Calu3 (cell line): ENCODE measurements at regions not wholly inside any gene's neighbourhood (a gene's known extent, or its start where the extent isn't known, plus 50 kb on each side); places are given as distances from the start of the nearest gene placed in this dataset.

Source experiments
- BruUV-seq: library from RNA; stranded (reverse); fragments of 400-500 nt; replicated peaks from 2 replicates; lab custom pipeline; 2021; lab: Mats Ljungman, UMichigan
- CTCF ChIA-PET: fragments of 300-600 bp; sonication (Branson Sonifier 250); formaldehyde crosslinking; loops from one replicate; lab custom pipeline; 2022; ENCODE audit warnings: antibody characterized with exemption; lab: Charles Lee
- DNase-seq: peaks from one replicate; pipeline ENCODE4 v3.0.0; 2022
- H3K27ac Mint-ChIP-seq: one replicate; pipeline ENCODE4 v1.8.0; 2022; ENCODE audit warnings: mixed read lengths; ENCODE audit not compliant: unreplicated experiment
- H3K27me3 Mint-ChIP-seq: one replicate; pipeline ENCODE4 v1.8.0; 2022; ENCODE audit warnings: mixed read lengths; ENCODE audit not compliant: unreplicated experiment
- H3K36me3 Mint-ChIP-seq: one replicate; pipeline ENCODE4 v1.8.0; 2022; ENCODE audit warnings: mild to moderate bottlenecking, moderate library complexity, mixed read lengths; ENCODE audit not compliant: insufficient read depth, unreplicated experiment
- H3K4me1 Mint-ChIP-seq: one replicate; pipeline ENCODE4 v1.8.0; 2022; ENCODE audit warnings: mild to moderate bottlenecking, low read depth, mixed read lengths; ENCODE audit not compliant: unreplicated experiment
- H3K4me3 Mint-ChIP-seq: one replicate; pipeline ENCODE4 v1.8.0; 2022; ENCODE audit warnings: mild to moderate bottlenecking, low read depth, moderate library complexity, mixed read lengths; ENCODE audit not compliant: unreplicated experiment
- H3K9me3 Mint-ChIP-seq: one replicate; pipeline ENCODE4 v1.8.0; 2022; ENCODE audit warnings: low read depth, mixed read lengths; ENCODE audit not compliant: unreplicated experiment
- CTCF ChIP-seq: fragments of 200-600 bp; IDR thresholded peaks from one replicate; pipeline ENCODE4 v1.8.0; 2022; ENCODE audit warnings: antibody characterized with exemption; ENCODE audit not compliant: unreplicated experiment
- intact Hi-C: fragments of 100-400 bp; cut with micrococcal nuclease; formaldehyde crosslinking; loops from one replicate; pipeline ENCODE4 v1.10.0; 2022; ENCODE audit not compliant: unreplicated experiment

GRCh38 chr7:3153118-3153517, 109.5 kb upstream of the CARD11 start:
- no peak overlapping the region for H3K4me3 Mint-ChIP-seq
- intact Hi-C loops, result no loop called here
- CTCF ChIA-PET, result interaction anchor here (0.7 kb wide), 1 partner anchor 68 kb away, joined by 3 read pairs; no protein-coding TSS in a partner anchor
- no peak overlapping the region for H3K27ac Mint-ChIP-seq
- BruUV-seq, result no TSS peak
- no peak for TF ChIP-seq CTCF
- H3K4me1 Mint-ChIP-seq, result peaks cover 10% of the 10 kb centered on the region
- H3K9me3 Mint-ChIP-seq, result no peaks in the 10 kb centered on the region
- H3K27me3 Mint-ChIP-seq, result no peaks in the 10 kb centered on the region
- DNase-seq, result no peak
- no peaks in the 10 kb centered on the region for H3K36me3 Mint-ChIP-seq

GRCh38 chr7:3154317-3154716, 110.7 kb upstream of the CARD11 start:
- no peak overlapping the region for H3K27ac Mint-ChIP-seq
- TF ChIP-seq CTCF, result no peak
- H3K9me3 Mint-ChIP-seq, result no peaks in the 10 kb centered on the region
- no peak for DNase-seq
- intact Hi-C loops, result loop anchor here (2.0 kb wide), 1 partner anchor 268 kb away; no protein-coding TSS in a partner anchor
- no peak overlapping the region for H3K4me3 Mint-ChIP-seq
- no peaks in the 10 kb centered on the region for H3K36me3 Mint-ChIP-seq
- H3K27me3 Mint-ChIP-seq, result no peaks in the 10 kb centered on the region
- CTCF ChIA-PET, result interaction anchor here (0.6 to 1.1 kb wide), 3 partner anchors 61 to 394 kb away, joined by 3 read pairs; no protein-coding TSS in a partner anchor
- H3K4me1 Mint-ChIP-seq, result peaks cover 15% of the 10 kb centered on the region
- BruUV-seq, result no TSS peak

- BruUV-seq, result no TSS peak
- peaks cover 22% of the 10 kb centered on the region for H3K4me1 Mint-ChIP-seq
- CTCF ChIA-PET, result interaction anchor here (0.6 to 1.1 kb wide), 2 partner anchors 90 to 394 kb away, joined by 3 read pairs; no protein-coding TSS in a partner anchor
- TF ChIP-seq CTCF, result peak; percentile 88
- no peak overlapping the region for H3K27ac Mint-ChIP-seq
- intact Hi-C loops, result loop anchor here (1.0 to 5.0 kb wide), 3 partner anchors 42 to 290 kb away; no protein-coding TSS in a partner anchor
- peaks cover 3% of the 10 kb centered on the region for H3K36me3 Mint-ChIP-seq
- no peak overlapping the region for H3K4me3 Mint-ChIP-seq
- DNase-seq, result peak; percentile 69
- H3K27me3 Mint-ChIP-seq, result no peaks in the 10 kb centered on the region
- H3K9me3 Mint-ChIP-seq, result no peaks in the 10 kb centered on the region
Measured at GRCh38 chr7:3154881-3155494, 111.3 kb upstream of the CARD11 start.

GRCh38 chr7:3156508-3156907, 112.8 kb upstream of the CARD11 start:
- H3K9me3 Mint-ChIP-seq, result no peaks in the 10 kb centered on the region
- peaks cover 34% of the 10 kb centered on the region for H3K4me1 Mint-ChIP-seq
- no peak overlapping the region for H3K27ac Mint-ChIP-seq
- TF ChIP-seq CTCF, result no peak
- DNase-seq, result no peak
- no peaks in the 10 kb centered on the region for H3K27me3 Mint-ChIP-seq
- CTCF ChIA-PET, result no interaction called here
- intact Hi-C loops, result loop anchor here (5.0 kb wide), 1 partner anchor 41 kb away; no protein-coding TSS in a partner anchor
- no peak overlapping the region for H3K4me3 Mint-ChIP-seq
- peaks cover 5% of the 10 kb centered on the region for H3K36me3 Mint-ChIP-seq
- no TSS peak for BruUV-seq
